Liver (tissue), 3 donors: ENCODE measurements at regions not wholly inside any gene's neighbourhood (a gene's known extent, or its start where the extent isn't known, plus 50 kb on each side); places are given as distances from the start of the nearest gene placed in this dataset.

Experiments
- CTCF ChIP-seq: fragments of 150-350 bp; IDR thresholded peaks from 2 replicates; pipeline ENCODE4 v1.5.1; 2017; ENCODE audit warnings: improper control_type of control experiment, low read depth, low read length; ENCODE audit not compliant: missing input control
- EGR1 ChIP-seq, 2 donors: IDR thresholded peaks; 2 replicates each; pipeline ENCODE4 v1.6.1; 2016 to 2018; ENCODE audit warnings: antibody characterized with exemption in 2 of 2, low read depth in 2 of 2
- FOXA2 ChIP-seq: IDR thresholded peaks from 2 replicates; pipeline ENCODE4 v1.6.1; 2016; ENCODE audit warnings: antibody characterized with exemption
- GABPA ChIP-seq, 2 donors: IDR thresholded peaks in 1 of 2; conservative IDR thresholded peaks in 1 of 2; 2 replicates each; pipeline ENCODE4 v1.6.1; 2016; ENCODE audit warnings: antibody characterized with exemption in 2 of 2, mild to moderate bottlenecking in 1 of 2, moderate library complexity in 1 of 2
- JUND ChIP-seq, 2 donors: IDR thresholded peaks; 2 replicates each; pipeline ENCODE4 v1.6.1; 2016; ENCODE audit warnings: antibody characterized with exemption in 2 of 2
- MAX ChIP-seq: IDR thresholded peaks from 2 replicates; pipeline ENCODE4 v1.6.1; 2016; ENCODE audit warnings: antibody characterized with exemption
- REST ChIP-seq: IDR thresholded peaks from 2 replicates; pipeline ENCODE4 v1.6.1; 2016; ENCODE audit warnings: antibody characterized with exemption, mild to moderate bottlenecking
- YY1 ChIP-seq: IDR thresholded peaks from 2 replicates; pipeline ENCODE4 v1.6.1; 2016; ENCODE audit warnings: antibody characterized with exemption, mild to moderate bottlenecking
- donor health status: healthy.
- donor health status: healthy.

GRCh38 chr4:156015781-156016180 lies 62.1 kb upstream of the CTSO start:
- TF ChIP-seq CTCF (no peak), MAX (no peak), YY1 (no peak), REST (no peak), JUND (IDR thresholded peaks at IDR 0.05) (no peak), EGR1 (IDR thresholded peaks at IDR 0.05; ENCODE audit: low read depth in 2 of 2) (no peak), FOXA2 (no peak), GABPA (IDR thresholded peaks at IDR 0.05 in 1 of 2, conservative IDR thresholded peaks at IDR 0.05 in 1 of 2) (no peak)
